Esophagus squamous epithelium (tissue), 5 donors: ENCODE measurements at regions not wholly inside any gene's neighbourhood (a gene's known extent, or its start where the extent isn't known, plus 50 kb on each side); places are given as distances from the start of the nearest gene placed in this dataset.

Experiments used
- DNase-seq: peaks from one replicate; lab custom pipeline; 2025; lab: John Stamatoyannopoulos, UW
- H3K27ac ChIP-seq, 4 donors: fragments of 200-600 bp; sonication (generic); one replicate each; pipeline ENCODE4 v1.5.1; 2016 to 2019; ENCODE audit warnings: mild to moderate bottlenecking in 1 of 4
- H3K27me3 ChIP-seq, 4 donors: fragments of 200-600 bp; sonication (generic); 1 replicate in 3 of 4; 2 replicates in 1 of 4; pipeline versions ENCODE4 v1.5.1 to v1.6.0; 2017 to 2021; ENCODE audit warnings: antibody characterized with exemption in 1 of 4
- H3K36me3 ChIP-seq, 3 donors: fragments of 200-600 bp; sonication (generic); one replicate each; pipeline ENCODE4 v1.5.1; 2016 to 2019
- H3K4me1 ChIP-seq, 3 donors: fragments of 200-600 bp; sonication (generic); one replicate each; pipeline ENCODE4 v1.5.1; 2017 to 2019
- H3K4me3 ChIP-seq, 4 donors: fragments of 200-600 bp; sonication (generic); 1 replicate in 3 of 4; 2 replicates in 1 of 4; pipeline ENCODE4 v1.5.1; 2016 to 2019; ENCODE audit warnings: mild to moderate bottlenecking in 2 of 4, moderate library complexity in 1 of 4
- H3K9me3 ChIP-seq, 3 donors: fragments of 200-600 bp; sonication (generic); one replicate each; pipeline ENCODE4 v1.5.1; 2016 to 2019
- CTCF ChIP-seq, 6 experiments: fragments of 450-650 bp in 4 of 6; fragments of 200-600 bp in 2 of 6; sonication (generic) in 2 of 6; IDR thresholded peaks; one replicate each; pipeline ENCODE4 v1.5.1; 2016 to 2019; ENCODE audit warnings: antibody characterized with exemption in 6 of 6, mild to moderate bottlenecking in 4 of 6, moderate library complexity in 4 of 6
- POLR2A ChIP-seq, 4 donors: fragments of 450-650 bp; IDR thresholded peaks; one replicate each; pipeline ENCODE4 v1.6.1; 2017; ENCODE audit warnings: antibody characterized with exemption in 4 of 4, mild to moderate bottlenecking in 4 of 4, moderate library complexity in 3 of 4
- WGBS, 2 donors: methylation state at CpG; one replicate each; pipeline ENCODE4 v1.1.5; 2018; 5-methylcytosine and 5-hydroxymethylcytosine counted together
- intact Hi-C: fragments of 100-400 bp; cut with DNase I; formaldehyde crosslinking; loops from one replicate; pipeline ENCODE4 v1.15.0; 2022
- donor health status: DM: yes; HTN: yes; CAD: no.

- WGBS, 2 donors = 72 to 90% methylated on average over 2 of the region's 2 CpGs
- intact Hi-C loops = no loop called here
- H3K9me3 ChIP-seq = no peaks in the 10 kb centered on the region
- no peak overlapping the region for H3K27ac ChIP-seq
- no peak for DNase-seq
- no peak for TF ChIP-seq CTCF (IDR thresholded peaks at IDR 0.05)
- TF ChIP-seq POLR2A (IDR thresholded peaks at IDR 0.05) = no peak
- H3K36me3 ChIP-seq = no peaks in the 10 kb centered on the region
- no peaks in the 10 kb centered on the region for H3K27me3 ChIP-seq
- H3K4me3 ChIP-seq = no peak overlapping the region
- no peaks in the 10 kb centered on the region for H3K4me1 ChIP-seq
Observed at GRCh38 chr3:175896655-175897054, 1037.5 kb downstream of the NAALADL2 start.

- Histone ChIP-seq H3K27ac (no peak overlapping the region), H3K4me1 (no peaks in the 10 kb centered on the region), H3K9me3 (no peaks in the 10 kb centered on the region), H3K4me3 (no peak overlapping the region), H3K36me3 (no peaks in the 10 kb centered on the region), H3K27me3 (no peaks in the 10 kb centered on the region)
- intact Hi-C loops = no loop called here
- no peak for DNase-seq
- TF ChIP-seq CTCF (IDR thresholded peaks at IDR 0.05) (no peak), POLR2A (IDR thresholded peaks at IDR 0.05) (no peak)
- WGBS, 2 donors = 60 to 65% methylated on average over 1 of the region's 1 CpG
Observed at GRCh38 chr3:175895731-175896130, 1036.6 kb downstream of the NAALADL2 start.

DNA sequence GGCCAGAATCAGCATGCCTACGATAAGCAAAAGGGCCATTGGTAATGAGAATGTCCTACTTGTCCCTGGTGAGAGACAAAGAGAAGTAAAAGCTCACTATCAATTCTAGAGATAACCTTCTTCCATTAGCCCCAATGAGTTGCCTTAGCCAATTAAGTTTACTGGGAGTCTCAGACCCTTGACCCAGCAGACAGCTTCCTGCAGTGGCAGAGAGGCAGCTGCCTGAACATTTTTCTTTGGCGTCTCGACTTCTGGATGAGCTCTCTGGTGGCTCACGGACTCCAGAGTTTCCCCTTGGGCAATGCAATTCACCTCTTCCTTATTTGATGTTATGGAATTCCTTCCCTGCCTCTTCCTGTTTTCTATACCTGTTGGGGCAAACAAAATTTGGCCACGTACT is 1034.4 kb downstream of the NAALADL2 start:
- Histone ChIP-seq H3K4me3 (no peak overlapping the region), H3K36me3 (no peaks in the 10 kb centered on the region), H3K4me1 (no peaks in the 10 kb centered on the region), H3K9me3 (no peaks in the 10 kb centered on the region), H3K27me3 (no peaks in the 10 kb centered on the region), H3K27ac (no peak overlapping the region)
- TF ChIP-seq POLR2A (IDR thresholded peaks at IDR 0.05) (no peak), CTCF (IDR thresholded peaks at IDR 0.05) (no peak)
- 75 to 76% methylated on average over 5 of the region's 5 CpGs for WGBS, 2 donors
- intact Hi-C loops = no loop called here
- no peak for DNase-seq

- H3K9me3 ChIP-seq = no peaks in the 10 kb centered on the region
- H3K4me3 ChIP-seq = no peak overlapping the region
- no peak for DNase-seq
- 59 to 66% methylated on average over 4 of the region's 4 CpGs for WGBS, 2 donors
- H3K4me1 ChIP-seq = no peaks in the 10 kb centered on the region
- intact Hi-C loops = no loop called here
- no peaks in the 10 kb centered on the region for H3K27me3 ChIP-seq
- no peak overlapping the region for H3K27ac ChIP-seq
- TF ChIP-seq POLR2A (IDR thresholded peaks at IDR 0.05) (no peak), CTCF (IDR thresholded peaks at IDR 0.05) (no peak)
- no peaks in the 10 kb centered on the region for H3K36me3 ChIP-seq
Observed at GRCh38 chr3:175890066-175890465, 1030.9 kb downstream of the NAALADL2 start.

GRCh38 chr3:175885231-175885766 is 1026.2 kb downstream of the NAALADL2 start:
- WGBS, 2 donors = 20 to 80% methylated on average over 1 of the region's 10 CpGs
- TF ChIP-seq POLR2A (IDR thresholded peaks at IDR 0.05) (no peak), CTCF (IDR thresholded peaks at IDR 0.05) (no peak)
- DNase-seq = no peak
- Histone ChIP-seq H3K9me3 (no peaks in the 10 kb centered on the region), H3K36me3 (no peaks in the 10 kb centered on the region), H3K4me1 (no peaks in the 10 kb centered on the region), H3K4me3 (no peak overlapping the region), H3K27ac (no peak overlapping the region), H3K27me3 (no peaks in the 10 kb centered on the region)
- intact Hi-C loops = no loop called here
